GM21526 (cell line): ENCODE measurements at regions not wholly inside any gene's neighbourhood (a gene's known extent, or its start where the extent isn't known, plus 50 kb on each side); places are given as distances from the start of the nearest gene placed in this dataset.
"Not testable (repeated sequence)": the region's sequence is repeated elsewhere in the genome, so short reads cannot be mapped to it uniquely, and the experiment has no call there.

ENCODE experiments used
- ATAC-seq: cut with Tn5 transposase; IDR thresholded peaks from one replicate; pipeline ENCODE4 v1.9.1; 2021; ENCODE audit warnings: moderate library complexity; ENCODE audit not compliant: unreplicated experiment, low FRiP score

DNA sequence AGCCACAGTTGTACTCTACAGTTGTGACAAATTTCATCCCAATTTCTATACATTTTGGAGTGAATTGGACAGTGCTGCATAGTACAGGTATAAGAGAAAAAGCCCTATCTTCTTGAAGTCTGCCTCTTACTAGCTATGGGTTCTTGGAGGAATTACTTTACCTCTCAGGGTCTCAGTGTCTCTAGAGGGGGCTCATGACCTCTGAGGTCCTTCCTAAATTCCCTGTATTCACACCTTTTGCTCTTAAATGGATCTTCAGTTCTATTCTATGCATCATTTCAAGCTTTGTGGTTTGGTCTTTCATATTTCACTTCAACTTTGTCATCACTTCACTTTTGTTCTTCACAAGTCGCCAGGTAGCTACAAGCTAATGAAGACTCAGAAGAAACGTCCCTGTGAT is 71.2 kb upstream of the ERCC4 start:
- no peak for ATAC-seq

- ATAC-seq = not testable (repeated sequence)
Observed at GRCh38 chr16:13850173-13850572, 69.8 kb upstream of the ERCC4 start.

GRCh38 chr16:13852827-13853226 is 67.1 kb upstream of the ERCC4 start:
- ATAC-seq = no peak

DNA sequence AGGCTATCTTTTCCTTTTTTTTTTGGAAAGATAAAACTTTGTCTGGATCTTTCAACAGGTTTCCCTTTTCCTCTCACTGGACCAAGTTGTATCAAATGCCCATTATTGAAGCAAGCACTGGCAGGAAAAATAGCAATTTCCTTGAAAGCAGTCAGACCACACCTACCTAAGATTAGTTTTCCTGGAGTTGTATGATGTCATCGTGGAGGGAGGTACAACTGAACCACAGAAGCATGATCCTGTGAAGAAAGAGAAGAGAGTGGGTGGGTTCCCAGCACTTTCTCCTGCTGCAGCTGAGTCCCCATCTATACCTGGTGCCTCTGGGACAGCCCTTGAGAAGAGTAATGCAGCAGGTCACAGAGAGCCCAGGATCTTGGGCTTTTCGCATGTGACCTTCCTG is 63.6 kb upstream of the ERCC4 start:
- ATAC-seq = no peak

DNA sequence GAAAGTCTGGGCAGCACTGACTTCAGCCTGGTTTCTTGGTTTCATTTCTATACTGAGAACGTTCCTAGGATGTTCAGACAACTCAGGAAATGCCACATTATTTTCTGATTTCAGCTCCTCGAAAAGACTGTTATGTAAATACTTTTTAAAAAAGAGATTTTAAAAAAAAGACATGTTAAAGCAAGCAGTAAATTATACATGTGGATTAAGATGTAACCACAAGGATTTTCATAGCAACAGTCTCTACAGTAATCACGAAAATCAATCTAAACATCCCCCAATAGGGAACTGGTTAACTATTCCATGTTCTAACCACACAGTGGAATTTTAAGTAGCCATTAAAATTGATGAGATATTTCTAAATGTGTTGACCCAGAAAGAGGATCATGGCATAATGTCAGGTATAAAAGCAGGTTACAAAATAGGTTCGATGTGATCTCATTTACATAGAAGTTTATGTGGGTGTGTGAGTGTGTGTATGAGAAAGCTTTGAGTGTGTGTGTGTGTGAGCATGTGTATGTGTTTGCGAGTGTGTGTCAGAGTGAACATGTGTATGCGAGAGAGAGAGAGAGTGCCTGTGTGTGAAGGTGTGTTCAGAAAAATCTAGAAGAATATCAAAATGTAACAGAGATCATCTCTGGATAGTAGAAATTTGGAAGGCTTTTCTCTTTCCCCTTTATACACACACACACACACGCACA is 63.0 kb upstream of the ERCC4 start:
- ATAC-seq = no peak

- no peak for ATAC-seq
Observed at GRCh38 chr16:13858873-13859580, 60.9 kb upstream of the ERCC4 start.

- ATAC-seq = no peak
Observed at GRCh38 chr16:13863075-13863765, 56.7 kb upstream of the ERCC4 start.

DNA sequence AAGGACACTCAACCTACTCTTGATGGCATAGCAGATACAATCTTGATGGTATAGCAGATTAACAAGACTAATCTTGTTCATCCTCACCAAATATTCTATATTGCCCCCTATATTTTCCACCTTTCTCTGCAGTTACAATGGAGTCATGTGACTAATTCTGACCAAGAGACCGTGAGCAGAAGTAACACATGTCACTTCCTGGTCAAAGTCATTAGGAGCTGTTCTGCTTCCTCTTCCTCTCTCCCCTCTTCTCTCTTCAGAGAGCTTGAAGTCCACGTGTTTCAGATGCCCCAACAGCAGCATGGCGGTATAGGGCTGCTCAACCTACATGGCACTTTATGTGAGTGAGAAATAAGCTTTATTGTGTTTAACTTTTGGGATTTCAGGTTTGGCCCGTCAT is 55.3 kb upstream of the ERCC4 start:
- no peak for ATAC-seq

- ATAC-seq = no peak
Observed at GRCh38 chr16:13866073-13866472, 53.9 kb upstream of the ERCC4 start.
